Smooth muscle cell (in vitro differentiated cells): ENCODE measurements at regions not wholly inside any gene's neighbourhood (a gene's known extent, or its start where the extent isn't known, plus 50 kb on each side); places are given as distances from the start of the nearest gene placed in this dataset.

Experiments
- DNase-seq: peaks from one replicate; lab custom pipeline; 2025; ENCODE audit not compliant: unreplicated experiment; lab: John Stamatoyannopoulos, UW
- H2AFZ ChIP-seq: fragments of 200-600 bp; sonication (generic); 2 replicates; pipeline ENCODE4 v1.6.0; 2016; ENCODE audit warnings: antibody characterized with exemption, low read depth, mild to moderate bottlenecking
- H3F3A ChIP-seq: fragments of 200-600 bp; sonication (generic); 2 replicates; pipeline ENCODE4 v1.6.0; 2017; ENCODE audit warnings: antibody characterized with exemption, low read depth
- H3K27ac ChIP-seq: fragments of 200-600 bp; sonication (generic); 2 replicates; pipeline ENCODE4 v1.5.1; 2016; ENCODE audit warnings: low read depth, mild to moderate bottlenecking
- H3K27me3 ChIP-seq: fragments of 200-600 bp; sonication (generic); 2 replicates; pipeline ENCODE4 v1.6.1; 2016; ENCODE audit warnings: low read depth, mild to moderate bottlenecking
- H3K36me3 ChIP-seq: fragments of 200-600 bp; sonication (generic); 2 replicates; pipeline ENCODE4 v1.5.1; 2016; ENCODE audit warnings: low read depth
- H3K4me1 ChIP-seq: fragments of 200-600 bp; sonication (generic); 2 replicates; pipeline ENCODE4 v1.5.1; 2016; ENCODE audit warnings: low read depth
- H3K4me2 ChIP-seq: fragments of 200-600 bp; sonication (generic); 2 replicates; pipeline ENCODE4 v1.6.0; 2016; ENCODE audit warnings: mild to moderate bottlenecking
- H3K4me3 ChIP-seq: fragments of 200-600 bp; sonication (generic); 2 replicates; pipeline ENCODE4 v1.5.1; 2016; ENCODE audit warnings: mild to moderate bottlenecking
- H3K79me2 ChIP-seq: fragments of 200-600 bp; sonication (generic); 2 replicates; pipeline ENCODE4 v1.6.0; 2016; ENCODE audit warnings: low read depth, mild to moderate bottlenecking
- H3K9ac ChIP-seq: fragments of 200-600 bp; sonication (generic); 2 replicates; pipeline ENCODE4 v1.6.0; 2016; ENCODE audit warnings: low read depth
- H3K9me3 ChIP-seq: fragments of 200-600 bp; sonication (generic); replicated peaks from 2 replicates; pipeline ENCODE4 v1.5.1; 2016; ENCODE audit warnings: low read depth
- H4K20me1 ChIP-seq: fragments of 200-600 bp; sonication (generic); 2 replicates; pipeline ENCODE4 v1.6.0; 2016; ENCODE audit warnings: low read depth
- CTCF ChIP-seq: fragments of 200-600 bp; sonication (generic); IDR thresholded peaks from 2 replicates; pipeline ENCODE4 v1.5.1; 2017; ENCODE audit warnings: borderline replicate concordance, mild to moderate bottlenecking, antibody characterized with exemption; ENCODE audit not compliant: insufficient read depth, poor library complexity, severe bottlenecking
- WGBS: methylation state at CpG from one replicate; pipeline ENCODE4 v1.1.7; 2016; ENCODE audit warnings: low lambda C conversion rate; 5-methylcytosine and 5-hydroxymethylcytosine counted together

GRCh38 chr5:12258549-12258948 lies 354.3 kb upstream of the CTNND2 start:
- Histone ChIP-seq H3K27me3 (no peaks in the 10 kb centered on the region), H3K36me3 (no peaks in the 10 kb centered on the region), H3K9me3 (no peaks in the 10 kb centered on the region), H2AFZ (no peak overlapping the region), H3K27ac (no peak overlapping the region), H3K4me1 (no peaks in the 10 kb centered on the region), H3K4me3 (no peak overlapping the region), H3K9ac (no peak overlapping the region), H4K20me1 (no peaks in the 10 kb centered on the region), H3F3A (no peaks in the 10 kb centered on the region), H3K79me2 (no peaks in the 10 kb centered on the region), H3K4me2 (no peak overlapping the region)
- TF ChIP-seq CTCF = no peak
- DNase-seq = no peak
- 92% methylated on average over 2 of the region's 2 CpGs for WGBS

GRCh38 chr5:12250454-12250853 lies 346.2 kb upstream of the CTNND2 start:
- Histone ChIP-seq H3K9ac (no peak overlapping the region), H3F3A (no peaks in the 10 kb centered on the region), H3K4me1 (no peaks in the 10 kb centered on the region), H2AFZ (no peak overlapping the region), H3K27ac (no peak overlapping the region), H3K4me2 (no peak overlapping the region), H4K20me1 (no peaks in the 10 kb centered on the region), H3K9me3 (no peaks in the 10 kb centered on the region), H3K79me2 (no peaks in the 10 kb centered on the region), H3K27me3 (no peaks in the 10 kb centered on the region), H3K4me3 (no peak overlapping the region), H3K36me3 (no peaks in the 10 kb centered on the region)
- DNase-seq = no peak
- TF ChIP-seq CTCF = no peak
- 92% methylated on average over 2 of the region's 2 CpGs for WGBS

- Histone ChIP-seq H3K27me3 (no peaks in the 10 kb centered on the region), H2AFZ (no peak overlapping the region), H3F3A (no peaks in the 10 kb centered on the region), H3K4me2 (no peak overlapping the region), H3K4me3 (no peak overlapping the region), H3K36me3 (no peaks in the 10 kb centered on the region), H3K4me1 (no peaks in the 10 kb centered on the region), H3K27ac (no peak overlapping the region), H4K20me1 (no peaks in the 10 kb centered on the region), H3K9me3 (no peaks in the 10 kb centered on the region), H3K79me2 (no peaks in the 10 kb centered on the region), H3K9ac (no peak overlapping the region)
- DNase-seq = no peak
- TF ChIP-seq CTCF = no peak
- WGBS = 84% methylated on average over 3 of the region's 3 CpGs
These were observed 344.6 kb upstream of the CTNND2 start for GRCh38 chr5:12248831-12249230.

GRCh38 chr5:12246036-12246435 lies 341.8 kb upstream of the CTNND2 start:
- no peak overlapping the region for H2AFZ ChIP-seq
- TF ChIP-seq CTCF = no peak
- DNase-seq = no peak
- H4K20me1 ChIP-seq = no peaks in the 10 kb centered on the region
- H3K79me2 ChIP-seq = no peaks in the 10 kb centered on the region
- 78% methylated on average over 5 of the region's 5 CpGs for WGBS
- H3K4me2 ChIP-seq = no peak overlapping the region
- H3K27me3 ChIP-seq = no peaks in the 10 kb centered on the region
- H3K9me3 ChIP-seq = no peaks in the 10 kb centered on the region
- H3K4me1 ChIP-seq = no peaks in the 10 kb centered on the region
- H3K27ac ChIP-seq = no peak overlapping the region
- H3K4me3 ChIP-seq = no peak overlapping the region
- H3K9ac ChIP-seq = no peak overlapping the region
- H3F3A ChIP-seq = no peaks in the 10 kb centered on the region
- no peaks in the 10 kb centered on the region for H3K36me3 ChIP-seq
